NCI-H748 (cell line): ENCODE measurements at regions not wholly inside any gene's neighbourhood (a gene's known extent, or its start where the extent isn't known, plus 50 kb on each side); places are given as distances from the start of the nearest gene placed in this dataset.
A peak's percentile ranks its signal among the peaks of the same experiment; 100 is the strongest.
"Not testable (repeated sequence)": the region's sequence is repeated elsewhere in the genome, so short reads cannot be mapped to it uniquely, and the experiment has no call there.

ENCODE experiments used
- DNase-seq: peaks from one replicate; lab custom pipeline; 2025; ENCODE audit not compliant: unreplicated experiment; lab: John Stamatoyannopoulos, UW

DNA sequence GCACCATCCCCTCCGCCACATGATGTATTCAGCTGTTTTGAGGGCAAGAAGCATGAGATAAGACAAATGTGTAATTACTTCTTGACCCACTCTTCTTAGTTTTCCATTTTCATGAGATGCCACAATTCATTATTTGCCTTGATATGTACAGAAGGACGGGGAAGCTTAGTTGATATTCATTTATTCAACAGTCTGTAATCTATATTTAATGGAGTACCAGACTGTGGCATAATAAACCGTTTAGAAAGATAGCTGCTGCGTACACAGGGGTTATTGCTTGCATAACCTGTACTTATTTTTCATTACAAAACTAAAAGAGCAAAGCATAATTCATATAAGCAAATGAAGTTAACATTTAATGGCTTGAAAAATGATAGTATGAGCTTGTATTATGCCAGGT is 466.4 kb upstream of the GYPC start:
- no peak for DNase-seq

DNA sequence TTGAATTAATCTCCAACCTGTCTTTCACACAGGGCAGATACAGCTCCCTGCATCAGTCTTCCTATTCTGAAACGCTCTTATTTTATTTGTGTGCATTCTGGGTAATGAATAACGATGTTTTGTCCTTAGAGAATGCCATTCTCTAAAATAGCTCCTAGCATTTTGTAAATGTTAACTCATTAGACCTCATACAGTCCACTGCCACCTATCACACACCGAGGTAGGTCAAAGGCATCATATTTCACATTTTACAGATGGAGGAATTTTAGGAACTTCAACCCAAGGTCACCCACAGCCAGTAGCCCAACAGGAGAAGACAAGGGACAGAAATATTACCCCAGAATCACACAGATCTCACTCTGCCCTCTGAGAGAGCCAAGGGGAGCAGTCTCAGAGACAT is 455.4 kb upstream of the GYPC start:
- DNase-seq, result no peak

DNA sequence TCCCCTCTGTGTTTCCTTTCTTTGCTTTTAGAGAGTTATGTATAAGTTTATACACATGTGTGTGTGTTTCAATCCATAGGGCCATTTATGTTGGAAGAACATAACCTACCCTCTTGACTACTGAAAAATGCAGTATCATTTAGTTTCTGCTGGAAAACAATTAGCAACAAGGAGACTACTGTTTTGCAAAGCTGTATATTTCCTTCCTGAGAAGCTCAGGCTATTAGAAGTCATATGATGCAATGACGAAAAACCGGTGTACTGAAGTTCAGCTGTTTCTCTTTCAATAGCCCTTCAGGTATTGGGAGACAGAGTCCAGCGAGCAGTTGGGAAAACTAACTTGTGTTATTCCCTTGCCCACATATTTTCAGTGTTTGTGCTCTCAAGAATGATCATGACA is 447.7 kb upstream of the GYPC start:
- no peak for DNase-seq

DNA sequence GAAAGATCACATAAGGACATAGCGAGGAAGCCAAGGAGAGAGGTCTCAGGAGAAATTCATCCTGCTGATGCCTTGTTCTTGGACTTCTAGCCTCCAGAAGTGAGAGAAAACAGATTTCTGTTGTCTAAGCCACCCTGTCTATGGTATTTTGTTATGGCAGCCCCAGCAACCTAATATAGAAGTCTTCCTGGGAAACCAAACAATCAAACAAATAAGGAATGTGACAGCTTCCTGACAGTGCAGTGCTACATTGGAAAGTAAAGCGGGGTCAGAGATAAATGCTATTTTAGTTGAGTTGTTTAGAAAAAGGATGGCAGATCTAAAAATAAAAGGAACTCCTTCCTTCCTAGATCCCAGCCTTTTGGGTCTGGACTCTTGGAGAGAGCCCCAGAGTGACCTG is 443.2 kb upstream of the GYPC start:
- DNase-seq, result no peak

DNA sequence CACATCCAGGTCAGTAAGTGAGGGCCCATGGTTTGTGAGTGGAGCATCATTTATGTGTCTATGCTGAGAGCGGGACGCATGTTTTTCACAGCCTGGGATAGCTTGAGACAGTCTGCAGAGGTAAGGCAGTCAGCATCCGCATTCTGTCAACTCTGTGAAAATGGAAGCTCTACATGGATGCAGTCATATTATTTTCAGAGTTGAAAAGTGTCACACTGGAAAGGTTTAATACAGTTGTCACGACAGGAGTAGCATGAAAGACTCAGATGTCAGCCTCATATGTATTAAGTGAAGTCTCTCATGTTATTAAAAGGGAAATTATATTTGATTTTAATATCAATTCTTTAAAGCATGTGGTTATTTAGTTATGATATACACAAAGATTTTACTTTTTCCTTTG is 436.9 kb upstream of the GYPC start:
- no peak for DNase-seq

DNA sequence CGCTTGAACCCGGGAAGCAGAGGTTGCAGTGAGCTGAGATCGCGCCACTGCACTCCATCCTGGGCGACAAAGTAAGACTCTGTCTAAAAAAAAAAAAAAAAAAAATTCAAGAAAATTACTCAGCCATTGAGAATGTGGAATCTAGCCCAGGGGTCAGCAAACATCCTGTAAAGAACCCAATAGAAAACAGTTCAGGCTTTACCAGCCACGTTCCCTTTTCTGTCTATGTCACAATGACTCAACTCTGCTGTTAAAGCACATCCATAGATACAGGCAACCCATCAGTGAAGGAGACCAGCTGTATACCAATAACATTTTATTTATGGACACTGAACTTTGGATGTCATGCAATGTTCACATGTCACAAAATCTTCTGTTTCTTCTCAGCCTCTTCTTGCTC is 435.6 kb upstream of the GYPC start:
- DNase-seq, result no peak

DNA sequence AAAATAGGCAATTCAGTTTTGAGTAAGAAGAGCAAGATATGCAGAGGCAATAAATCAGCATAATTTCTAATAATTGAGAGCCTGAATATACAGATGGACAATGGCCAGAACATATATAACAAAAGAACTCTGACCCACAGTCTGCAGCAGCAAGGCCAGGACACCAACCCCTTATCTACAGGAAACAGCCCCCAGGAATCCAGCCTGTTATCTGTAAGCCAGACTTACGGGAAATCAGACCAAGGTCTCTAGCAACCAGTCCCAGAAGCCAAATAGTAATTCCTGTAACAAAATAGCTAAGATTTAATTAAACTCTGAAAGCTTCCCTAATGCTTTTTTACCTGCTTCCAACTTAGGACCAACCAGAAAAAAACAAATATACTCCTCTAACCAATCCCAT is 434.5 kb upstream of the GYPC start:
- no peak for DNase-seq

DNA sequence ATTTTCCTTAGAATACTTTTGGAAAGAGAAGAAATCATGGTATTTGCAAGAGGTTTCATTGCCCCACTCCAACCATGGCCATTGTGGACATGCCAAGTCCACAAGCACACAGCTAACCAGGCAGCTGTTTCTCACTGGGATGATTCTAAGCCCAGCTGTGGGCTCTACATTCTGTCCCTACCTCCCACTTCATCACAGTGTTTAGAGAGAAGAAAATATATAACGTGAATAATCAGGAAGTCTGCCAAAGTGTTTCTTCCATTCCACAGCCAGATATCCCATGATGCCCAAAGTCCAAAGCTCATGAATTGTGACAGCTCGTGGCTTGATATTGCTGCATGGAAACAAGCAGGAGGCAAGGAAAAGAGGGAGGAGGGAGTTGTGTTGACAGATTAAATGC is 433.7 kb upstream of the GYPC start:
- DNase-seq, result no peak

DNA sequence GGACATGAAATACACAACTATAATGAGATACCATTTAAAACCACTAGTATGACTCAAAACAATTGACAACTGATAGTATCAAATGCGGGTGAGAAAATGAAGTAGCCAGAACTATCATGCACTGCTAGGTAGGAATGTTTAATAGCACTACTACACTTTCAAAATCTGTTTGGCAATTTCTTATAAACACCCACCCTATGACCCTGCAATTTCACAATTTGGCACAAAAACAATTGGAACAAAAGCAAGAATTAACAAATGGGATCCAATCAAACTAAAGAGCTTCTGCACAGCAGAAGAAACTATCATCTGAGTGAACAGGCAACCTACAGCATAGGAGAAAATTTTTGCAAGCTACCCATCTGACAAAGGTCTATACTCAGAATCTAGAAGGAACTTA is 431.2 kb upstream of the GYPC start:
- DNase-seq, result no peak

DNA sequence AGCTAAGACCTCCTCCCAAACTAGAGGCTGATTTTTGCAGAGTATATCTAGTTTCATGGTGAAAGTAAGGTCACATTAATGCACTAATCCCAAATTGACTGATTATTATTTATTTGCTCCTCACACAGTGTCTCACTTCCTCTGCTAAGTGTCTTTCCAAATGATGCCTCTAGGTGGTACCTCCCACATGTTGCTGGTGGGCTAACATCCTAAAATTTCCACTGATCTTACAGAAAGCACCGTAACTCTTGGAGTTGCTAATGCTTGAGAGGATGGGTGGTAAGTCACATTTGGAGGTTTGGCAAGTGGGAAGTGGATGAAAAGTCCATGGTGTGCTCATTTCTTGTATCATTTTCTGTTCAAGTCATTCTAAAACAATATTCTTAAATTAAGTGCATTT is 428.7 kb upstream of the GYPC start:
- DNase-seq, result peak; percentile 15

DNA sequence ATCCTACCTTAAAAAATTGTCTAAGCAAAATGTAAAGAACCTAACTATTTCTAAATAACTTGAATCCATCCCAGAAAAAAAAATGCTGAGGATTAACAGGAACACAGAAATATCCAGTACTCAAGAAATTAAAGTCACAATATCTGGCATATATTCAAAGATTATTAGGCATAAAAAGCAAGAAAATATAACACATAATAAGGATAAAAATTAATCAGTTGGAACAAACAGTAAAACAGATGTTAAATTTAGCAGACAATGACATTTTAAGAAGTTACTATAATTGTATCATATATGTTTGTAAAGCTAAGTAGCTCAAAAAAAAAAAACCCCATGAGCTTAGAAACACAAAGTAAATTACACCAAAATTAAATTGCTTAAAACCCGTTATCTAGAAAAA is 427.4 kb upstream of the GYPC start:
- DNase-seq, result no peak

DNA sequence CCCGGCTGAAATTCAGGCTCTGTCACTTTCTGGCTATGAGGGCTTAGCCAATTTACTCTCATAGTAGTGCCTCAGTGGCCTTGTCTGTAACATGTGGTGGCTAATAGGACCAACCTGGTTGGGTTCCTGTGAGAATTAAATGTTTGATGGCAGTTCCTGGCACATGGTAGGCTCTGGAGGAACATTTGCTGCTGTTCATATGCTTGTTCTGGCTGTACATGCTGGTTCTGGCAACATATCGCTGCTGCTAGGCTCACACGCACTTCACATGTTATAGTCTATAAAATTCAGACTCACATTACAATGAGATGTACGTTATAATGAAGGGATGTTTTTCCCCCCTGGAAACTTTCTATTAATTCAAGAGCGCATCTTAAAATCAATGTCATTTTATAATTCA is 417.7 kb upstream of the GYPC start:
- DNase-seq, result no peak

DNA sequence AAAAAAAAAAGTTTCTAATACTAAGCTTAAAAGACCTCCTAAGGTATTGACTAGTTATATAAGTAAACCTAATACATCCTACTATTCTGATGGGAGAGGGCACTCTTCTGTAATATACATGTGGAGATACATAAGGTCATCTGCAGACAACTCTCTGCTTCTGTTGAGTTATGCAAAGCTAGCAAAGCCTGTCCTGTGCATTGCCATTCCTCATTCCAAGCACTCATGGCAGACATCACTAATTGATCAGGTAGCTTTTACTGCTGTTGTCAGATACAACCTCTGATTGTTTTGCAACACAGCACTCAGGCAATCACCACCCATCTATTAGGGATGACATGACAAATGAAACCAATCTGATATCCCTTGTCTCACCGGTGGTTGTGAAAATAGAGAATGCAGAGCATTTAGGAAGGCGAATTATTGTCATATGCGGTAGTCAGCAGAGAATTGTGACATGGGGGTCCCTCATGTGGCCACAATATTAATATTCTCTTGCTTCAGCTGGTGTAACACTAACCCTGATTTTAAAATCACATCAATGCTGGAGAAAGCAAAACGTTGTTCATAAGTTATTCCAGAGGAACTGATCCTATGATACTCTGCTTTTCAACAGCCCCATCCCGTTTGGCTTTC is 416.5 kb upstream of the GYPC start:
- peak; percentile 48 for DNase-seq

DNA sequence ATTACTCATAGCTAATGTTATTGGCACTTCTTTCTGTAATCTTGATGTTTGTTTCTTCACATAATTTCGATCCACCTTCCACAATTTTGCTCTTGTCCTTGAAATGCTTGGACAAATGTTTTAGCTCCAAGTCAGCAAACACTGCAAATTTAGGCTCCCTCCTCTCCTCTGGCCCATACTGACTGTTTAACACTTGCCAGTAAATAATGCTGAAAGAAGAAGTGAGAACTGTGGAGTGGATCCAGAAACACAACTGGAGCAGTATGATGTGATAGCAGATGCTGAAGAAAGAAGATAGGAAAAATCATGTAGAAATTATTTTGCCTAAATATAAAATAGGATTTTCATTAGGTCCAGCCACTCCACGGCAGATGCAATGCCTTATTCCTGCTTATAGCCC is 415.0 kb upstream of the GYPC start:
- no peak for DNase-seq

DNA sequence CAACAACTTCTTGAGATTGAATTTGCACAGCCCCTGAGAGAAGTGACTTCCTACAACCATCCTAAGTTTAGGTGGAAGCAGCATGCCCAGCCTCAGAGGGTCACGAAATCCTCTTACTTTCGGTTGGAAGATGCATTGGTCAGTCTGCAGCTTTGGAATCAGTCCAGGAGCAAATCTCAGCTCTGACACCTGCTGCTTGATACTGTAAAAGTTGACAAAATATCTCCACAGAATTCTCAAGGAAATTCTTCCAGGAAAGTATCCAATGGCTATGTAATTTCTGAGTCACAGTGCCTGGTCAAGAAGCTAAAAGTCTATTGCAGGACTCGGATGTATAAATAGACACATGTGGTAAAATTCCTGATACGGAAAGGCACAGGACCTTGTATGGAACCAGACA is 414.5 kb upstream of the GYPC start:
- DNase-seq, result no peak

DNA sequence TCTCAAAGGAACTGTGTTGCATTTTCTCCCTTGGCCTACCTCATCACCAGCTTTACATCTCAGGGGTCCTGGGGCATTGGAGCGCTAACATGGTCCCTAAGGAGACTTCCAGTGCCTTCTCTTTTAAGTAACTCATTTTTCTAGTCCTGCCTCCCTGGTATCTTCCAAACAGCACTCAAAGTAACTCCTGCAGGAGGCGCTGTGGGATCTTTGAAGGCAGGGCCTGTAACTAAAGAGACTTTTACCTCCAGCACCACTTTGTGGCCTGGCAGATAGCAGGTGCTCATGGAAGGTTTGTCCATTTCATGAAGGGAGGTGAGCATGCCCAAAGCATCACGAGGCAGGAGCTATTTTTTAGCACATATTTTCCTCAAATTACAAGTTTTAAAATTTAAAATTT is 411.0 kb upstream of the GYPC start:
- peak; percentile 73 for DNase-seq

DNA sequence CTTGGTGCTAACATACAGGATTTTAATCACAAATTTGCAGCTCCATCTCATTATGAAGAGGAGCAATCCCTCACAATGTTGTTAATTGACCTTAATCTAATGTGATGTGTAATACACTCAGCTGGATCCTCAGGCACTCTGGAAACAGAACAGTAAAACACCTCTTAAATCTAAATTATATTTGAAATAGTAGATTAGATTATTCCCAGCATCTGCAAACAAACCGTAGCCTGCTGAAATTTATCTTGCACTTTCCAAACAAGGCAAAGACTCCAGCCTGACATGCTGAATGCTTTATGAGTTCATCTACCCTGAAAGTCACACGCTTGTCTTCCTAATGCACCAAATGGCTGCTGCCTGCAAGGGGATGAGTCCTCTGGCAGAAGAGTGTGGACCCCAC is 402.3 kb upstream of the GYPC start:
- DNase-seq, result peak; percentile 60

DNA sequence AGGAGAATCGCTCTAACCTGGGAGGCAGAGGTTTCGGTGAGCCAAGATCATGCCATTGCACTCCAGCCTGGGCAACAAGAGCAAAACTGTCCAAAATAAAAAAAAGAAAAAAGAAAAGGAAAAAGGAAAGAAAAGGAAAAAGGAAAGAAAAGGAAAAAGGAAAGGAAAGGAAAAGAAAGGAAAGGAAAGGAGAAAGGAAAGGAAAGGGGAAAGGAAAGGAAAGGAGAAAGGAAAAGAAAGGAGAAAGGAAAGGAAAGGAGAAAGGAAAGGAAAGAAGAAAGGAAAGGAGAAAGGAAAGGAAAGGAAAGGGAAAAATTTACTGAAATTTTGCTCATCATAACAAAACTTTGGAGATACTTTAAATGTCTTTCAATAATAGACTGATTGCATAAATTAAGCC is 391.3 kb upstream of the GYPC start:
- no peak for DNase-seq

DNA sequence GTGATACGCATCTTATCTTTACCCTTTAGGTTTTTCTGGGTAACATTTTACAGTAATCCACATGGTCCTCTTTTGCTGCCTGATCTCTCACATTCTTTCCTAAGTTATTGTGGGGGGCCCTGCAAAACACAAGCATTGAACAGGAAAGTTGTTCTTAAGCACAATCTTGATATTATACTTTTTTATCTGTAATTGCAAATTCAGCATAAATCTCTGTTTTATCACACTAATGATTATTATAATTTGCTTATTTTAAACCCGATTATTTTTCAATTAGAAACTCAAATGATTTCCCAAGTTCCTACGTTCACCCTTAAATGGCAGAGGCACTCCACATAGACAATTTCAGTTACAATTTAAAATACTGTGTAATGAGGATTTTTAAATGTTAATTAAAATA is 386.0 kb upstream of the GYPC start:
- no peak for DNase-seq

DNA sequence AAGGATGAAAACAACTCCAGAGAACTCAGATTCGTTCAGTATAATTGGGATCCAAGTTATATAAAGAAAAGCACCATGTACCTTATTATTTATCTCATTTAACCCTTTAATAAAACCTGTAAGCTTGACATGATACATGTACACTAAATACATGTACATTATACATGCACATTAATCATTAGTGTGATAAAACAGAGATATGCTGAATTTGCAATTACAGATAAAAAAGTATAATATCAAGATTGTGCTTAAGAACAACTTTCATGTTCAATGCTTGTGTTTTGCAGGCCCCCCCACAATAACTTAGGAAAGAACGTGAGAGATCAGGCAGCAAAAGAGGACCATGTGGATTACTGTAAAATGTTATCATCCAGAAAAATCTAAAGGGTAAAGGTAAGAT is 385.4 kb upstream of the GYPC start:
- no peak for DNase-seq

DNA sequence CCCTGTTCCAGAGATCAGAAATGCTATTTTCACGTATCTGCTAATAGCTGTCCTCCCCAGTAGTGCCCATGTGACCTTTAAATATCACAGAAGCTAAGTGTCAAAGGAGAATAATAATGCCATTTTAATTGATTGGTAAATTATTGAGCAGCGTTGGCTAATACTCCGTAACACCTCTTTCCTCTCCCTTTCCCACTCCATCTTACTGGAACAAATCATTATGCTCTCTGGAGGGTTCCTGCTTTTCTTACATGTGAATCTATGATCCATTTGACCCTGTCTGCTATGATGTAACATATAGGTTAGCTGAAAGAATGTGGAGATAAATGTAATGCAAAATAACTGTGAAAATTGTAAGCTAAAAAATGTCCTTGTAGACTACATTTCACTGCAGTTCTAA is 383.6 kb upstream of the GYPC start:
- DNase-seq, result no peak

DNA sequence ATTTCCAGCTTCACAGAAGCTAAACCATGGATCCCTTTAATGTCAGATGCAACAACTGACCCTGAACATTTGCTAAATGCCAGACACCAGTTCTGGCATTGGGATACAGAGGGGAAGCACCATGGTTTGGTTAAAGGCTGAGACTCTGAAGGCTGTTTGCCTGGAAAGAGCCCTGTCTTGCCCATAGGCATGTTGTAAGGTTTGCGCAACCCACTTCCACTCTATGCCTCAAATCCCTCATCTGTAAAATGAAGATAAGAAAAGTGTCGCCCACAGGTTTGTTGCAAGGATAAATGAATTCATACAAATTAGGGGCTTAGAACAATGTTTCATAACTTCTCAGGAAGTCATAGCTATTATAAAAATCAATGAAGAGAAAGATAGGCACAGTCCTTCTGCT is 380.9 kb upstream of the GYPC start:
- DNase-seq, result no peak

DNA sequence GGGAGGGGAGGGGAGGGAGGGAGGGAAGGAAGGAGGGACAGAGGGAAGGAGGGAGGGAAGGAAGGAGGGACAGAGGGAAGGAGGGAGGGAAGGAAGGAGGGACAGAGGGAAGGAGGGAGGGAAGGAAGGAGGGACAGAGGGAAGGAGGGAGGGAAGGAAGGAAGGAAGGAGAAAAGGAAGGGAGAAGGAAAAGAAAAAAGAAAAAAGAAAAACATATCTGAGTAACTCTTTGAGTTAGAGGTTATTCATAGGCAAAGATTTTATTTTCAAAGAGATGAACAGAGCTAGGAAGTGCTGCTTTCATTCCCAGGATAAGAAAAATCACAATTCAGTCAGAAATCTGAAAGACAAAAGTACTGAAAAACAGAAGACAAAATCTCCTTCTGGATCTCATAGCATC is 379.7 kb upstream of the GYPC start:
- DNase-seq, result not testable (repeated sequence)

DNA sequence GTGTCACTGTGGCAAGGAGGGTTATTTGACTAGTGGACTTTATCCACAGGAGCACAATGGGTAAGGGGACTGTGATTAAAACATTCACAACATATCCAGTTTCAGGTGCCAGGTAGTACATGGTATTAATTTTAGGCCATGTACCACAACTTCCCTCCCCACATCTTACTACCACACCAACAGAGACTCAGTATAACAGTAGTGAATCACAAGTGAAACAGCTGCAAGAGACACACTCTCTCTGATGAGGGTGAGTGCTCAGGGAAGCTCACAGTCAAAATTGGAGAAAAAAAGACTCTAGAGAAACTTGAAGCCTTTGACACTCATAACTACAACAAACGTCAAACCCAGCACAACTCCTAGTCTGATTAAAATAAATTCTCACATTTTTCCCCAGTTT is 367.6 kb upstream of the GYPC start:
- no peak for DNase-seq
